ENCODE measurements at regions not wholly inside any gene's neighbourhood (a gene's known extent, or its start where the extent isn't known, plus 50 kb on each side); places are given as distances from the start of the nearest gene placed in this dataset.
A peak's percentile ranks its signal among the peaks of the same experiment; 100 is the strongest.

- peaks cover 9% of the 10 kb centered on the region for H3K9me3 ChIP-seq (replicated peaks; ENCODE audit: control insufficient read depth, low read depth, low read length)
- no peak overlapping the region for H3K27ac ChIP-seq (ENCODE audit: low read length)
- H3K36me3 ChIP-seq (ENCODE audit: control insufficient read depth, insufficient read depth, low read length), result no peaks in the 10 kb centered on the region
- no CpG with 5 or more reads among the region's 1 CpG for WGBS (ENCODE audit: insufficient coverage)
- H3K4me1 ChIP-seq (ENCODE audit: control insufficient read depth, insufficient read depth, low read length), result peaks cover 5% of the 10 kb centered on the region
- no peak overlapping the region for H3K4me3 ChIP-seq (ENCODE audit: low read length)
- H3K27me3 ChIP-seq (ENCODE audit: control insufficient read depth, insufficient read depth, low read length), result no peaks in the 10 kb centered on the region
- no peak for DNase-seq
Measured at GRCh38 chr11:27287205-27287604, 75.8 kb downstream of the CCDC34 start.

- Histone ChIP-seq H3K36me3 (ENCODE audit: control insufficient read depth, insufficient read depth, low read length) (no peaks in the 10 kb centered on the region), H3K4me3 (ENCODE audit: low read length) (no peak overlapping the region), H3K9me3 (replicated peaks; ENCODE audit: control insufficient read depth, low read depth, low read length) (no peaks in the 10 kb centered on the region), H3K4me1 (ENCODE audit: control insufficient read depth, insufficient read depth, low read length) (peaks cover 12% of the 10 kb centered on the region), H3K27me3 (ENCODE audit: control insufficient read depth, insufficient read depth, low read length) (no peaks in the 10 kb centered on the region), H3K27ac (ENCODE audit: low read length) (no peak overlapping the region)
- DNase-seq, result no peak
- 40% methylated on average over 1 of the region's 3 CpGs for WGBS (ENCODE audit: insufficient coverage)
Measured at GRCh38 chr11:27285761-27286160, 77.3 kb downstream of the CCDC34 start.

GRCh38 chr11:27282806-27283205 lies 80.2 kb downstream of the CCDC34 start:
- Histone ChIP-seq H3K9me3 (replicated peaks; ENCODE audit: control insufficient read depth, low read depth, low read length) (no peaks in the 10 kb centered on the region), H3K27ac (ENCODE audit: low read length) (peak overlapping the region; percentile 30), H3K4me3 (ENCODE audit: low read length) (no peak overlapping the region), H3K4me1 (ENCODE audit: control insufficient read depth, insufficient read depth, low read length) (peaks cover 19% of the 10 kb centered on the region), H3K27me3 (ENCODE audit: control insufficient read depth, insufficient read depth, low read length) (no peaks in the 10 kb centered on the region), H3K36me3 (ENCODE audit: control insufficient read depth, insufficient read depth, low read length) (no peaks in the 10 kb centered on the region)
- DNase-seq, result no peak
- 51% methylated on average over 2 of the region's 3 CpGs for WGBS (ENCODE audit: insufficient coverage)

GRCh38 chr11:27281740-27282590 lies 81.0 kb downstream of the CCDC34 start:
- H3K27me3 ChIP-seq (ENCODE audit: control insufficient read depth, insufficient read depth, low read length), result no peaks in the 10 kb centered on the region
- H3K9me3 ChIP-seq (replicated peaks; ENCODE audit: control insufficient read depth, low read depth, low read length), result no peaks in the 10 kb centered on the region
- peak; percentile 72 for DNase-seq
- no peaks in the 10 kb centered on the region for H3K36me3 ChIP-seq (ENCODE audit: control insufficient read depth, insufficient read depth, low read length)
- no peak overlapping the region for H3K4me3 ChIP-seq (ENCODE audit: low read length)
- H3K27ac ChIP-seq (ENCODE audit: low read length), result peak overlapping the region; percentile 52
- H3K4me1 ChIP-seq (ENCODE audit: control insufficient read depth, insufficient read depth, low read length), result peaks cover 21% of the 10 kb centered on the region
- 40% methylated on average over 8 of the region's 9 CpGs for WGBS (ENCODE audit: insufficient coverage)

GRCh38 chr11:27281276-27281675 lies 81.7 kb downstream of the CCDC34 start:
- no peak for DNase-seq
- Histone ChIP-seq H3K36me3 (ENCODE audit: control insufficient read depth, insufficient read depth, low read length) (no peaks in the 10 kb centered on the region), H3K4me1 (ENCODE audit: control insufficient read depth, insufficient read depth, low read length) (peaks cover 21% of the 10 kb centered on the region), H3K4me3 (ENCODE audit: low read length) (no peak overlapping the region), H3K27ac (ENCODE audit: low read length) (no peak overlapping the region), H3K27me3 (ENCODE audit: control insufficient read depth, insufficient read depth, low read length) (no peaks in the 10 kb centered on the region), H3K9me3 (replicated peaks; ENCODE audit: control insufficient read depth, low read depth, low read length) (no peaks in the 10 kb centered on the region)
- WGBS (ENCODE audit: insufficient coverage), result no CpG with 5 or more reads among the region's 2 CpGs

GRCh38 chr11:27280140-27280539 lies 82.9 kb downstream of the CCDC34 start:
- no peaks in the 10 kb centered on the region for H3K27me3 ChIP-seq (ENCODE audit: control insufficient read depth, insufficient read depth, low read length)
- DNase-seq, result peak; percentile 85
- H3K36me3 ChIP-seq (ENCODE audit: control insufficient read depth, insufficient read depth, low read length), result no peaks in the 10 kb centered on the region
- no peak overlapping the region for H3K4me3 ChIP-seq (ENCODE audit: low read length)
- 13% methylated on average over 1 of the region's 3 CpGs for WGBS (ENCODE audit: insufficient coverage)
- no peaks in the 10 kb centered on the region for H3K9me3 ChIP-seq (replicated peaks; ENCODE audit: control insufficient read depth, low read depth, low read length)
- H3K4me1 ChIP-seq (ENCODE audit: control insufficient read depth, insufficient read depth, low read length), result peaks cover 19% of the 10 kb centered on the region
- H3K27ac ChIP-seq (ENCODE audit: low read length), result peak overlapping the region; percentile 69

GRCh38 chr11:27279460-27279859 lies 83.6 kb downstream of the CCDC34 start:
- no peak for DNase-seq
- no CpG with 5 or more reads among the region's 4 CpGs for WGBS (ENCODE audit: insufficient coverage)
- Histone ChIP-seq H3K27ac (ENCODE audit: low read length) (peak overlapping the region; percentile 53), H3K4me1 (ENCODE audit: control insufficient read depth, insufficient read depth, low read length) (peaks cover 19% of the 10 kb centered on the region), H3K9me3 (replicated peaks; ENCODE audit: control insufficient read depth, low read depth, low read length) (no peaks in the 10 kb centered on the region), H3K27me3 (ENCODE audit: control insufficient read depth, insufficient read depth, low read length) (no peaks in the 10 kb centered on the region), H3K4me3 (ENCODE audit: low read length) (no peak overlapping the region), H3K36me3 (ENCODE audit: control insufficient read depth, insufficient read depth, low read length) (no peaks in the 10 kb centered on the region)

GRCh38 chr11:27277843-27278242 lies 85.2 kb downstream of the CCDC34 start:
- 70% methylated on average over 1 of the region's 1 CpG for WGBS (ENCODE audit: insufficient coverage)
- Histone ChIP-seq H3K4me1 (ENCODE audit: control insufficient read depth, insufficient read depth, low read length) (peaks cover 18% of the 10 kb centered on the region), H3K9me3 (replicated peaks; ENCODE audit: control insufficient read depth, low read depth, low read length) (no peaks in the 10 kb centered on the region), H3K27ac (ENCODE audit: low read length) (no peak overlapping the region), H3K4me3 (ENCODE audit: low read length) (no peak overlapping the region), H3K27me3 (ENCODE audit: control insufficient read depth, insufficient read depth, low read length) (no peaks in the 10 kb centered on the region), H3K36me3 (ENCODE audit: control insufficient read depth, insufficient read depth, low read length) (no peaks in the 10 kb centered on the region)
- peak; percentile 65 for DNase-seq

GRCh38 chr11:27276141-27276540 lies 86.9 kb downstream of the CCDC34 start:
- Histone ChIP-seq H3K9me3 (replicated peaks; ENCODE audit: control insufficient read depth, low read depth, low read length) (no peaks in the 10 kb centered on the region), H3K27me3 (ENCODE audit: control insufficient read depth, insufficient read depth, low read length) (no peaks in the 10 kb centered on the region), H3K27ac (ENCODE audit: low read length) (no peak overlapping the region), H3K4me1 (ENCODE audit: control insufficient read depth, insufficient read depth, low read length) (peaks cover 9% of the 10 kb centered on the region), H3K36me3 (ENCODE audit: control insufficient read depth, insufficient read depth, low read length) (no peaks in the 10 kb centered on the region), H3K4me3 (ENCODE audit: low read length) (no peak overlapping the region)
- no peak for DNase-seq
- no CpG with 5 or more reads among the region's 1 CpG for WGBS (ENCODE audit: insufficient coverage)

- no peaks in the 10 kb centered on the region for H3K27me3 ChIP-seq (ENCODE audit: control insufficient read depth, insufficient read depth, low read length)
- H3K4me3 ChIP-seq (ENCODE audit: low read length), result no peak overlapping the region
- peaks cover 9% of the 10 kb centered on the region for H3K4me1 ChIP-seq (ENCODE audit: control insufficient read depth, insufficient read depth, low read length)
- H3K27ac ChIP-seq (ENCODE audit: low read length), result no peak overlapping the region
- no peaks in the 10 kb centered on the region for H3K9me3 ChIP-seq (replicated peaks; ENCODE audit: control insufficient read depth, low read depth, low read length)
- no peaks in the 10 kb centered on the region for H3K36me3 ChIP-seq (ENCODE audit: control insufficient read depth, insufficient read depth, low read length)
- DNase-seq, result no peak
Measured at GRCh38 chr11:27274854-27275395, 88.1 kb downstream of the CCDC34 start.
